Suprapubic skin (tissue), 3 donors: ENCODE measurements at regions not wholly inside any gene's neighbourhood (a gene's known extent, or its start where the extent isn't known, plus 50 kb on each side); places are given as distances from the start of the nearest gene placed in this dataset.

Experiments used
- CTCF ChIP-seq, 2 donors: fragments of 200-600 bp in 1 of 2; fragments of 450-650 bp in 1 of 2; sonication (generic) in 1 of 2; IDR thresholded peaks; one replicate each; pipeline ENCODE4 v1.5.1; 2016 to 2019; ENCODE audit warnings: antibody characterized with exemption in 2 of 2, mild to moderate bottlenecking in 1 of 2, moderate library complexity in 1 of 2
- POLR2A ChIP-seq, 2 donors: fragments of 450-650 bp; IDR thresholded peaks; one replicate each; pipeline ENCODE4 v1.6.1; 2017; ENCODE audit warnings: antibody characterized with exemption in 2 of 2, mild to moderate bottlenecking in 2 of 2, moderate library complexity in 2 of 2

GRCh38 chr12:11540156-11540555 lies 109.3 kb upstream of the ETV6 start:
- no peak for TF ChIP-seq CTCF (IDR thresholded peaks at IDR 0.05)
- TF ChIP-seq POLR2A (IDR thresholded peaks at IDR 0.05): no peak
